ENCODE measurements at regions not wholly inside any gene's neighbourhood (a gene's known extent, or its start where the extent isn't known, plus 50 kb on each side); places are given as distances from the start of the nearest gene placed in this dataset.
A peak's percentile ranks its signal among the peaks of the same experiment; 100 is the strongest.

DNA sequence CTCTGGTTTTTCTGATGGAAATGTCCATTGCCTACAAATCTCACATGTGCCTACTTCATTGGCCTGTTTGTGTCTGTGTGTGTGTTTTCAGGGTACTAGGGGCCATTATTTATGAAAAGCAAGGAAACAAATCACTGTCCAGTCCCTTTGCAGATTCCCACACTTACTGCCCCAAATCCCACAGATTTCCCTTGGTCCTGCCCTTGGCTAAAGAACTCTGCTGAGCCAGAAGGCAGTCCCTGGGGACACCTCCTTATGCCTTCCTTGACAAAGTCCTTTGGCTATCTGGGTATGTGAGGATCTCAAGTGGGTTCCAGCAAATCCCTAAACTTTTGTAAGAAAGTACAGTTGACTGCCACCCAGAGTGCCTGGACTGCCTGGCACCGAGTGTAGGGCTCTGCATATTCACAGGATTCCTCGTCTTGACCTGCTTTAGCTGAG, 388.1 kb downstream of the BCAT1 start:
- peak overlapping the region; percentile 58 to 90 (median 72) for H3K4me3 ChIP-seq
- no peaks in the 10 kb centered on the region for H3K36me3 ChIP-seq
- TF ChIP-seq EP300 (IDR thresholded peaks at IDR 0.05), result no peak
- TF ChIP-seq CTCF (IDR thresholded peaks at IDR 0.05), result no peak
- H3K27ac ChIP-seq, result peak overlapping the region in 3 of 4 donors; percentile 82 to 91 (median 86)
- H3K9me3 ChIP-seq, result no peaks in the 10 kb centered on the region
- 5 to 19% methylated on average over 2 of the region's 2 CpGs for WGBS, 2 donors
- H3K4me1 ChIP-seq, result peaks cover 0 to 15% (median 4%) of the 10 kb centered on the region in 4 donors
- DNase-seq (ENCODE audit: low spot score in 2 of 2), result no peak
- no peaks in the 10 kb centered on the region for H3K27me3 ChIP-seq

DNA sequence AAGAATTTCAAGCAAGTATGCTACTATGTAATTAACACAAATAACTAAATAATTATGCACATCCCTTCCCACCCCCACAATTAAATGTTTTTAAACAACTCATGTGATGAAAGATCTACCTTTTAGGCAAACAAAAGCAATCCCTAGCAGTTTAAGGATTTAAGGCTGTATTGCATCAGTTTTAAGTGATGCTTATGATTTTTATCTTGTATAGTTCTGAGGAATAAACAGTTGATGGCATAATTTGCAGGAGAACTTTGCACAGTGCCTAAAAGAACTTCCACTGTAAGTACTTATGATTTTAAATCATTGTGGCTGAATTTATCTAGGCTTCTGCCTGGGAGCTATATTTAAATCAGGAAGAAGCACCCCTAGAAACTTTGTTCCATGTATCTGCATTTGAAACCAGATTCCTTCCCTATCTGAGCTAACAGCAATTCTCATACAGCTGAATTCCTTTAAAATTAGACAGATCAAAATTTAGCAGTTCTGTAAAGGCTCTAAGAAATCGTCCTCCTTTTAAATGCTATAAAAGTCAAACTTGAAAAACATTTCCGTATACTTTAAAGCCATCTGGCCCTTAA, 388.6 kb downstream of the BCAT1 start:
- H3K9me3 ChIP-seq, result no peaks in the 10 kb centered on the region
- H3K27me3 ChIP-seq, result no peaks in the 10 kb centered on the region
- TF ChIP-seq EP300 (IDR thresholded peaks at IDR 0.05), result no peak
- no peak for TF ChIP-seq POLR2A (IDR thresholded peaks at IDR 0.05)
- no peak for TF ChIP-seq CTCF (IDR thresholded peaks at IDR 0.05)
- no peaks in the 10 kb centered on the region for H3K36me3 ChIP-seq
- 31 to 52% methylated on average over 2 of the region's 2 CpGs for WGBS, 2 donors
- peak overlapping the region in 3 of 4 donors; percentile 82 to 91 (median 86) for H3K27ac ChIP-seq
- DNase-seq (ENCODE audit: low spot score in 2 of 2), result no peak
- peak overlapping the region in 2 of 4 donors; percentile 76 to 90 for H3K4me3 ChIP-seq
- peaks cover 0 to 15% (median 4%) of the 10 kb centered on the region in 4 donors for H3K4me1 ChIP-seq

GRCh38 chr12:24557738-24558137, 391.2 kb downstream of the BCAT1 start:
- Histone ChIP-seq H3K9me3 (no peaks in the 10 kb centered on the region), H3K27me3 (no peaks in the 10 kb centered on the region), H3K36me3 (no peaks in the 10 kb centered on the region), H3K27ac (no peak overlapping the region), H3K4me1 (peaks cover 0 to 12% (median 4%) of the 10 kb centered on the region in 4 donors), H3K4me3 (no peak overlapping the region)
- DNase-seq (ENCODE audit: low spot score in 2 of 2), result no peak
- WGBS, 2 donors, result 95 to 98% methylated on average over 1 of the region's 1 CpG
- TF ChIP-seq POLR2A (IDR thresholded peaks at IDR 0.05) (no peak), CTCF (IDR thresholded peaks at IDR 0.05) (no peak), EP300 (IDR thresholded peaks at IDR 0.05) (no peak)

GRCh38 chr12:24555730-24556129, 393.2 kb downstream of the BCAT1 start:
- no peak for DNase-seq (ENCODE audit: low spot score in 2 of 2)
- Histone ChIP-seq H3K27ac (no peak overlapping the region), H3K4me1 (peaks cover 0 to 11% (median 2%) of the 10 kb centered on the region in 4 donors), H3K9me3 (no peaks in the 10 kb centered on the region), H3K36me3 (no peaks in the 10 kb centered on the region), H3K4me3 (no peak overlapping the region), H3K27me3 (no peaks in the 10 kb centered on the region)
- no peak for TF ChIP-seq EP300 (IDR thresholded peaks at IDR 0.05)
- 72 to 75% methylated on average over 2 of the region's 2 CpGs for WGBS, 2 donors

DNA sequence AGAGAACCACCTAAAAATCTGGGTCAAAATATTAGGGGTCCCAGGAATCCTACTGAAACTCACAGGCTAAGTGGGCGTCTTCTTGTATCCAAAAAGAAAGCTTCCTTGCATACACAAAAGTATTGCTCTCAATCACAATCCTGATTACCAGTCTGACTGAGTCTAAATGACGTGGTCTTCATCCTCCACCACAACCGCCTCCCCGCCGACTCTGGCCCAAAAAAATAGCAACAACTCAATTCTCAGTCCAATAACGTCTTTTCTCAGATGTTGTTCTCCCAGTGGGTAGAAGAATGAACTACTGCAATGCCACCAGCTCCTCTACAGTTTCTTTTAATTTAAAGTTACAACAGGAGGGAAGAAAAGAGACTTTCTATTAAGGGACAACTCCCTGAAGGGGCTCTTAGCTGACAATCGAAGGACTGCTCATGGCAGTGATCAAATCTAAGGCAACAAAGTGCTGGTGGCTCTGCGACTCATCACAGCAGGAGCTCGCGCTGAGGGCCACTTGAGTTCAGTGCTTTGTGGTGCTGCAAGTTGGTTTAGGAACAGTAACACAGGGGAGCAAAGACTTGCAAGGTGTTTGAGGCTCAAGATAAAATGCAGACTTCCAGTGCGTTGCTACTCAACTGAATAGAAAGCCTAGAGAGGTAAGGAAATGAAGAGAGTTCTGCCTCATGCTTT, 394.1 kb downstream of the BCAT1 start:
- no peak for DNase-seq (ENCODE audit: low spot score in 2 of 2)

More for the DNA sequence above, 394.1 kb downstream of the BCAT1 start:
- Histone ChIP-seq H3K9me3 (no peaks in the 10 kb centered on the region), H3K36me3 (no peaks in the 10 kb centered on the region), H3K27ac (no peak overlapping the region), H3K4me1 (peaks cover 0 to 7% (median 0%) of the 10 kb centered on the region in 4 donors), H3K27me3 (no peaks in the 10 kb centered on the region), H3K4me3 (no peak overlapping the region)
- WGBS, 2 donors, result 88% methylated on average over 11 of the region's 11 CpGs
- no peak for TF ChIP-seq POLR2A (IDR thresholded peaks at IDR 0.05)
- no peak for TF ChIP-seq CTCF (IDR thresholded peaks at IDR 0.05)
- TF ChIP-seq EP300 (IDR thresholded peaks at IDR 0.05), result no peak
